ENCODE measurements at regions not wholly inside any gene's neighbourhood (a gene's known extent, or its start where the extent isn't known, plus 50 kb on each side); places are given as distances from the start of the nearest gene placed in this dataset.

- DNase-seq = no peak
These were observed 314.4 kb upstream of the IRX4 start for GRCh38 chr5:2196989-2197619.

DNA sequence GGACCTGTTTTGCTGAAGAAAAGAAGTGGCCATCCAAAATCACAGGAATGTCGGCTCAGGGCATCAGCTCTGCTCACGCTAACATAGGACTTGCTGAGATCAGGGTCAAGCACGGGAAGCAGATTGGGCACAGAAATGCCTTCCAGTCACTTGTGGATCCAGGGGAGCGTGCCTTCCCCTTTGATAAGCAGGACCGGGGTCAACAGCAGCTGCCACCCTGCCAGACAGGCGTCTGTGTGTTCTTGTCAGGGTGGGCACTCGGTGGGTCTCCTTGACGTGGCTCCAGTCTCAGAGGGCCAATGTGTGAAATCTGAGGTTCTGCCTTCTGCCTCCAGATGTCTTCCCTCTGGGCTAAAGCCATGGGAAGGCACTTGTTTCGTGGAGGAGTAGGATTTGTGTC is 313.7 kb upstream of the IRX4 start:
- DNase-seq = no peak

DNA sequence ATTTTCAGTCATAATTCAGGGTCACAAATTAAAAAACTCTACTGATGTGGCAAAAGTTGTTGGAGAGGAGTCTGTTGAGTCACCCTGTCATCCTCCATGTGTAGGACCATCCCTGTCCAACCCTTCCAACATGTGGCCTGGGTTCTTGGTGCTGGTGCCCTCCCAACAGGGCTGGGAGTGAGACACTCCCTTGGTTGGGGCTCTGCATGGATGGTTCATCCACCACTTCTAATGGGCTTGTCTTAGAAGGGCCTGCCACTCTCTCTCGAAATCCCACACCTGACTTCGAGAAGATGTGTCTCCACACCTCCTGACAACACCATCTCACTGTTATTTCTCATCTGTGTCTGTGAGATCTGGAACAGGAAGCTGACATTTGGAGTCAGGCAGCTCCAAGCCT is 312.2 kb upstream of the IRX4 start:
- no peak for DNase-seq

GRCh38 chr5:2194236-2194555 is 311.5 kb upstream of the IRX4 start:
- no peak for DNase-seq

GRCh38 chr5:2193542-2194235 is 311.0 kb upstream of the IRX4 start:
- no peak for DNase-seq

GRCh38 chr5:2193142-2193541 is 310.4 kb upstream of the IRX4 start:
- no peak for DNase-seq

- no peak for DNase-seq
These were observed 309.8 kb upstream of the IRX4 start for GRCh38 chr5:2192496-2192895.

GRCh38 chr5:2191972-2192371 is 309.2 kb upstream of the IRX4 start:
- no peak for DNase-seq

DNA sequence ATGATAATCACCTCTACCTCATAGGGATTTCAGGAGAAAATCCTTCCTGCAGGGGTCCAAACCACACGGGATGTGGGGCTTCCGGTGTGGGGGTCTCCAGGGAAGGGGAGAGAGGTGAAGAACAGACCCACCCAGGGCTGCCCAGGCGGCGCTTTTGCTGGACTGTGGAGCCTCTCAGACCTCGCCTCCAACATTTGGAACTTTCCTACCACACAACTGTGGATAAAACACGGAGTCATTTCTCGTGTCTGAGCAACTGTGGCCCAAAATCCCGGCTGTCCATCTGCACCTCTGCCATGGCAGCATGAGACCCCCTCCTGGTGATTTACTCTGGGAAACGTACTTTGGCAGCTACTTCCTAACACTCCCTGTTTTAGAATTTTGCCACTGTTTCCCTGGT is 307.8 kb upstream of the IRX4 start:
- no peak for DNase-seq

GRCh38 chr5:2188661-2189060 is 305.9 kb upstream of the IRX4 start:
- no peak for DNase-seq

- no peak for DNase-seq
These were observed 305.4 kb upstream of the IRX4 start for GRCh38 chr5:2188137-2188536.

GRCh38 chr5:2187687-2188086 is 305.0 kb upstream of the IRX4 start:
- no peak for DNase-seq

- no peak for DNase-seq
These were observed 304.4 kb upstream of the IRX4 start for GRCh38 chr5:2187156-2187555.

- DNase-seq = no peak
These were observed 303.8 kb upstream of the IRX4 start for GRCh38 chr5:2186472-2187015.

DNA sequence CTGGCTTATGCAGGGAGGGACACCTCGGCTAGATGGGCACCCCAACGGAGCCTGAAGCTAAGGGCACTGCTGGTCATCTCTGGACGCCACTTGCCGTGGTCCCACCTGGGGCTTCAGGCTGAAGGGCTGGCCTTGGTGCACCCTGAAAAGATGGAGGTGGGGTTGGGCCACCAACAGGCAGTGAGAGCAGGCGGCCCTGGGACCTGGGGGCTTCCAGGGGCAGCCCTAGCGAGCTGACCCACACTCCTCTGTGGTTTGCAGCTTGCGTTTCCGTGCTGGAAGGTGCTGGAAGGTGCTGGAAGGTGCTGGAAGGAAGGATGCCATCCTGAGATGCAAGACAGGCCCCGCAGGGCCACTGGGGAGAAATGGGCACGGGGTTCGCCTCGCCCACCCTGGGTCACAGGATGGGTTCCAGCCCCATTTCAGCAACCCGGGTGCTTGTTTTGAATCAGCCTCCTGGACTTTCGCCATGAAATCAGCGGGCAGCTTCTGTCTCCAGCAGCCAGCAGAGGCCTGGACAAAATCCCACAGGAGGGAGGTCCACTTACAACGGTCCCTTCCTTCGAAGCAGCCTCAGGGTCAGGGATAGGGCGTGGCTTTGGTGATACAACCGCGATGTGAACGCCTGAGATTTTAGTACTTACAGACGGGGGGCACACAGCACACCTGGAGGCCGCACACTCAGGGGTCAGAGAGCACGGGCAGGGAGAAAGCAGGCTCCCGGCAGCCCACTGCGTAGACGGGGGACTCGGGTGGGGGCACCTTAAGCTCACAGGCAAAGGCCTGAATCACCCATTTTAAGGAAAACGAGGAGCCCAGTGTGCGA is 303.1 kb upstream of the IRX4 start:
- no peak for DNase-seq

GRCh38 chr5:2184563-2185540 is 302.1 kb upstream of the IRX4 start:
- no peak for DNase-seq

DNA sequence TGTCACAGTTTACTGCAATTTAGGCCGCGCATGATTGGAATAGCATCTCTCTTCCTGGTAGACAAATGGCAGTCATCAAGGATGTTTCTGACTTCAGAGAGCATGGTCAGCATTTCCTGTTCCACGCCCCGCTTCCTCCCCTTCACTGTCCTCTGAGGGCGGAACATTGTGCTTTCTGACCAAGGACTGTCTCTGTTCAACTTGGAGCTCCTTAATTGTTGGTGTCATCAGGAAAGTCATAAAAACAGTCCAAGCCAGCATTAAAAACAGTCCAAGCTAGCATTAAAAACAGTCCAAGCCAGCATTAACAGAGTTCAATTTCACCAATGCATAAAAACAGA is 301.3 kb upstream of the IRX4 start:
- DNase-seq = no peak

DNA sequence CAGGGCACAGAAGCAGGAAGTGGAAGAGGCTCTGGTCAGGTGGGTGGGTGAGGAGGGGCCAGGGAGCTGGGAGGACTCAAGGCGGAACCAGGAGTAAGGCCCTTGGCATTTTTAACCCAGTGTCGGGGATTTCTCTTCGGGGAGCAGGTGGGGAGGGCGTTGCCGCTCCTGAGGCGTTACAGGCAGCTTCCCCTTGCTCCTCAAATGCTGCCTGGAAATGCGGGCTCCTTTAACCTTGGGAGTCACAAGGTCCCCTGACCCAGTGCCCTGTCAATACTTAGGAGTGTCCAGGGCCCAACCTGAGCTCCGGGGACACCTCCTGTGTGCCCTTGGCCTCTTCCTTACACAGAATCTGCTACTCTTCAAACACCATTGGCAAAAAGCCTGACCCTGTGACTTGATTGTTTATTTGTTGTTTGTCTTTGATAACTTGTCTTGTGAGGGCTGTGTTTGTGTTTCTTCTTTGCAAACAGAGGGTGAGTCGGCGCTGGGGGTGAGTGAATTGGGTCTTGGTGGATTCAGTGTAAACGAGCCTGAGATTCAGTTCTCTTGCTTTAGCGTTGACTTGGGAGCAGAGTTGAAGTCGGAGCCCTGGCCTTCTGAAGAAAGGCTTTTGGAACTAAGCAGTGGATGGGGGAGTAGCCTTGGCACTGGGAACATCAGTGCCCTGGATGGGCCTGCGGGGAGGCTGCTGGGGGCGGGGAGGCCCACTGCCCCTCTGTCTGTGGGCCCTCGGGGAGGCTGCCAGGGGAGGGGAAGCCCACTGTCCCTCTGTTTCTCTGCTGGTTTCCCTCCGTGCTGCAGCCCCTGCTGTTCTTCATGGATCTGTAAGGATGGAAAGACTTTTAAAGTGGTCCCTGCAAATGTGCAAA is 300.7 kb upstream of the IRX4 start:
- no peak for DNase-seq

DNA sequence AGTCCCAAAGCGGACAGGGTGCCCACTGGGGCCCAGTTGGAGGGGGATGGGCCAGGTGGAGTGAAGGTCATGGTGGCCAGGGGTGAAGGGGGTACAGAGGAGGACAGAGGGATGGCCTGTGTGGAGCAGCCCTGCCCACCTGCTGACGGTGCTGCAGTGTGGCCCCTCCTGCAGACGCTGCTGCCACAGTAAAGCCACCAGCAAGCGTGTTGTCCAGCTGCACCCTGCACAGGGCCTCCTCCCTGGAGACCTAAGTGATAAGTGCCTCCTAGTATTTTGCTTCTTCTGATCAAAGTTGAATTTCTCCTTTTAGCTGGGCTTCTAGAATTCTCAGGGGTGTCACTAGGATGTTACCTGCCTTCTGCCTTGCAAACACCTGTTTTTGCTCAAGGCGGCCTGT is 299.3 kb upstream of the IRX4 start:
- DNase-seq = no peak

DNA sequence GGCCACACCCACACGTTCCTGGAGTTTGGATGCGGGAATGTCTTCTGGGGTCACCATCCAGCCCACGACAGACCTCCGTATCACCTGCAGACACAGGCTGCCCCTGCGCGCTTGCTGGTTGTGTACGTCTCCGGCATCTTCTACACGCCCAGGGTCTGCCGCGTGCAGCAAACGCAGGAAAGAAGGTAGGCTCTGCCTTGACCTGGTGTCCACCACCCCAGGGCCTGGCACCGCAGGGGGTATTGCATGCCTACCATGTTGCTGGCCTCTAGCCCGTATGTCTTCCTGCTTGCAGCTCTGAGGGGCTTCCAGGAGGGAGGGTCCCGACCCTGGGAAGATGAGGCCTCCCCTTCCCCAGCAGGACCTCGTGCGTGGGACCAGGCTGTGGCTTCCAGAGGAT is 298.8 kb upstream of the IRX4 start:
- no peak for DNase-seq

DNA sequence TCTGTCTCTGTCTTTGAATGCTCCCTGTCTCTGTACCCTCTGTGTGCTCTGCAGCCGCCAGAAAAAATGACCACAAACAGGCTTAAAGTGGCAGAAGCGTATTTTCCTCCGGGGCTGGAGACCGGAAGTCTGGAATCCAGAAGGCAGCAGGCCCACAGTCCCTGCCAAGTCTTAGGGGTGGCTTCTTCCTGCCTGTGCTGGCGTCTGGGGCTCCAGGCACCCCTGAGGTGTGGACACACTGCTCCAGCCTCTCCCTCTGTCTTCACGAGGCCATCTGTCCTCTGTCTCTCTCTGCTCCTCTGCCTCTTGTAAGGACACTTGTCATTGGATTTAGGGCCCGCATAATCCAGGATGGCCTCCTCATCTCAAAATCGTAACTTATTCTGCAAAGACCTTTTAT is 298.4 kb upstream of the IRX4 start:
- no peak for DNase-seq

GRCh38 chr5:2180456-2180855 is 297.7 kb upstream of the IRX4 start:
- no peak for DNase-seq
